CD14-positive monocyte (primary cell): ENCODE measurements at regions not wholly inside any gene's neighbourhood (a gene's known extent, or its start where the extent isn't known, plus 50 kb on each side); places are given as distances from the start of the nearest gene placed in this dataset.

ENCODE experiments used
- DNase-seq, 3 donors: peaks; one replicate each; pipeline ENCODE4 v3.0.0-alpha.2; 2011 to 2022
- H2AFZ ChIP-seq: 2 replicates; pipeline ENCODE4 v1.6.0; 2012; ENCODE audit warnings: mild to moderate bottlenecking, low read depth, low read length, inconsistent platforms; ENCODE audit not compliant: insufficient read depth, poor library complexity, severe bottlenecking
- H3K27ac ChIP-seq, 2 donors: 1 replicate in 1 of 2; 2 replicates in 1 of 2; pipeline ENCODE4 v1.5.1; 2012 to 2013; ENCODE audit warnings: low read length in 2 of 2, control low read depth in 1 of 2, inconsistent platforms in 1 of 2, low read depth in 1 of 2, mild to moderate bottlenecking in 1 of 2
- H3K27me3 ChIP-seq, 2 donors: one replicate each; pipeline versions ENCODE4 v1.6.0 to v1.6.1; 2011 to 2013; ENCODE audit warnings: low read length in 2 of 2; ENCODE audit not compliant: control insufficient read depth in 2 of 2, insufficient read depth in 2 of 2
- H3K36me3 ChIP-seq, 2 donors: replicated peaks in 1 of 2; 1 replicate in 1 of 2; 2 replicates in 1 of 2; pipeline versions ENCODE4 v1.5.1 to v1.6.1; 2012 to 2013; ENCODE audit warnings: low read length in 2 of 2, control low read depth in 1 of 2, inconsistent platforms in 1 of 2, mild to moderate bottlenecking in 1 of 2; ENCODE audit not compliant: insufficient read depth in 2 of 2, control insufficient read depth in 1 of 2
- H3K4me1 ChIP-seq, 2 donors: 1 replicate in 1 of 2; 2 replicates in 1 of 2; pipeline versions ENCODE4 v1.5.1 to v1.6.1; 2012 to 2013; ENCODE audit warnings: low read length in 2 of 2, control low read depth in 1 of 2, inconsistent platforms in 1 of 2, mild to moderate bottlenecking in 1 of 2, moderate library complexity in 1 of 2; ENCODE audit not compliant: insufficient read depth in 2 of 2, control insufficient read depth in 1 of 2
- H3K4me2 ChIP-seq: replicated peaks from 2 replicates; pipeline ENCODE3; 2012; ENCODE audit warnings: low read length, moderate library complexity, mild to moderate bottlenecking; ENCODE audit not compliant: poor library complexity, severe bottlenecking; ENCODE audit errors: extremely low read depth
- H3K4me3 ChIP-seq, 3 experiments: fragments of 200-600 bp in 1 of 3; sonication (generic) in 1 of 3; replicated peaks in 1 of 3; 1 replicate in 2 of 3; 2 replicates in 1 of 3; pipeline ENCODE4 v1.5.1; 2011 to 2013; ENCODE audit warnings: low read length in 3 of 3, mild to moderate bottlenecking in 3 of 3, control low read depth in 2 of 3, low read depth in 2 of 3, inconsistent platforms in 1 of 3, moderate library complexity in 1 of 3
- H3K79me2 ChIP-seq: 2 replicates; pipeline ENCODE4 v1.6.0; 2012; ENCODE audit warnings: mild to moderate bottlenecking, control low read depth, inconsistent platforms, low read length, moderate library complexity; ENCODE audit not compliant: insufficient read depth
- H3K9ac ChIP-seq: 2 replicates; pipeline ENCODE4 v1.6.0; 2017; ENCODE audit warnings: low read length, mild to moderate bottlenecking; ENCODE audit not compliant: insufficient read depth, poor library complexity, severe bottlenecking
- H3K9me3 ChIP-seq, 2 donors: replicated peaks in 1 of 2; 1 replicate in 1 of 2; 2 replicates in 1 of 2; pipeline versions ENCODE4 v1.5.1 to v1.6.1; 2012 to 2013; ENCODE audit warnings: low read length in 2 of 2, control low read depth in 1 of 2; ENCODE audit not compliant: control insufficient read depth in 1 of 2, insufficient read depth in 1 of 2
- H4K20me1 ChIP-seq: 2 replicates; pipeline ENCODE4 v1.6.0; 2012; ENCODE audit warnings: mild to moderate bottlenecking, low read length, control low read depth, moderate library complexity; ENCODE audit not compliant: insufficient read depth
- H3K27ac Mint-ChIP-seq, 7 donors: one replicate each; pipeline ENCODE4 v1.8.0; 2020; ENCODE audit warnings: mild to moderate bottlenecking in 7 of 7, mixed read lengths in 7 of 7, moderate library complexity in 6 of 7, inconsistent platforms in 2 of 7
- H3K27me3 Mint-ChIP-seq, 3 donors: one replicate each; pipeline ENCODE4 v1.8.0; 2021 to 2022; ENCODE audit warnings: low read depth in 3 of 3, mild to moderate bottlenecking in 3 of 3, mixed read lengths in 3 of 3, moderate library complexity in 3 of 3, inconsistent platforms in 1 of 3
- H3K36me3 Mint-ChIP-seq, 2 donors: one replicate each; pipeline ENCODE4 v1.8.0; 2020; ENCODE audit warnings: mixed read lengths in 2 of 2, inconsistent platforms in 1 of 2, mild to moderate bottlenecking in 1 of 2
- H3K4me1 Mint-ChIP-seq: one replicate; pipeline ENCODE4 v1.8.0; 2020; ENCODE audit warnings: mild to moderate bottlenecking, mixed read lengths
- H3K4me3 Mint-ChIP-seq, 2 donors: one replicate each; pipeline ENCODE4 v1.8.0; 2020; ENCODE audit warnings: mild to moderate bottlenecking in 2 of 2, mixed read lengths in 2 of 2, moderate library complexity in 1 of 2
- H3K9me3 Mint-ChIP-seq, 7 donors: one replicate each; pipeline ENCODE4 v1.8.0; 2020 to 2022; ENCODE audit warnings: mixed read lengths in 7 of 7, mild to moderate bottlenecking in 6 of 7, moderate library complexity in 6 of 7, inconsistent platforms in 2 of 7
- CTCF ChIP-seq: fragments of 200-600 bp; IDR thresholded peaks from one replicate; pipeline ENCODE4 v1.8.0; 2022; ENCODE audit warnings: antibody characterized with exemption, mild to moderate bottlenecking
- WGBS: methylation state at CpG from one replicate; pipeline ENCODE4 v1.1.5; 2013; ENCODE audit warnings: missing lambda C conversion rate; ENCODE audit not compliant: insufficient coverage; 5-methylcytosine and 5-hydroxymethylcytosine counted together
- intact Hi-C, 2 donors: fragments of 100-400 bp; cut with micrococcal nuclease; formaldehyde crosslinking; loops; one replicate each; pipeline versions ENCODE4 v1.15.0 to v1.15.1; 2023

DNA sequence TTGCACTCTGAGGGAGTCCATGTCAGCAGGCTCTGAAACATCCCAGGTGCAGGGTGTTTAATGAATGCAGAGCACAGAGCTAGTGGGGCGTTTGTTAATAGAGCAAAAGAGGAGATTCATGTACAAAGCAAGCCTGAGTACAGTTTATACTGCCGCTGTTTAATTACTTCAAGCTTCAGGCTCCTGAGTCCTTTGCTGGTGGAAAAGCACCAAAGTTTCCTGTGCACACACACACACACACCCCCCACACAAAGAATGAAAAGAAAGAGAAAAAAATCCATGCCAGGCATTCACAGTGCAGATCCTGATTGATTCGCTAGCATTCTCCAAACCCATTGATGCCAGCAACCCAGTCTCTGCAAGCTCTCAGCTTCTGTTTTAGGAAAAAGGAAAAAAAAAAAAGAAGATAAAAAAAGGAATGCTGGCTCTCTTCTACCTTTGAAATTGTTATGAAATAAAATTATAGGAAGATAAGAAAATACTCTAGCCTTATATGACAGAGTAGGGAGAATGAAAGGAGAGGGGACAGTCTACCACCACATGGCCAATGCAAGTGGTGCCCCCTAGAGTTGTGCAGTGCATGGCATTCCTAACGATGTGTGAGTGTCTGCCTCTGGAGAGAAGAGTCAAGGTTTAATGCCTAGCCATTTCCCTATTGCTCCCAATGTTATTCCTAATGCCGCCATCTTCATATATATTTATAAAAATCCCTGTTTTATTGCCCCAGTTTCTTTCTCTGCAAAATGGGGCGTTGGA, 216.5 kb downstream of the TMEM114 start:
- H3K27me3 ChIP-seq = no peaks in the 10 kb centered on the region
- no peak overlapping the region for H3K27ac Mint-ChIP-seq
- WGBS = no CpG with 5 or more reads among the region's 6 CpGs
- no peak overlapping the region for H3K27ac ChIP-seq
- intact Hi-C loops = no loop called here
- H3K4me1 Mint-ChIP-seq = no peaks in the 10 kb centered on the region
- H2AFZ ChIP-seq = no peak overlapping the region
- H3K9me3 Mint-ChIP-seq = peaks cover 0 to 8% (median 4%) of the 10 kb centered on the region in 7 donors
- H3K4me3 ChIP-seq = no peak overlapping the region
- no peak for DNase-seq
- H3K79me2 ChIP-seq = no peaks in the 10 kb centered on the region
- no peaks in the 10 kb centered on the region for H4K20me1 ChIP-seq
- peaks cover 0 to 2% (median 0%) of the 10 kb centered on the region in 3 donors for H3K27me3 Mint-ChIP-seq
- no peak for TF ChIP-seq CTCF
- no peaks in the 10 kb centered on the region for H3K36me3 ChIP-seq
- no peaks in the 10 kb centered on the region for H3K4me1 ChIP-seq
- H3K4me2 ChIP-seq = no peak overlapping the region
- no peak overlapping the region for H3K4me3 Mint-ChIP-seq
- no peaks in the 10 kb centered on the region for H3K36me3 Mint-ChIP-seq
- no peak overlapping the region for H3K9ac ChIP-seq
- peaks cover 0 to under 1% of the 10 kb centered on the region in 2 donors for H3K9me3 ChIP-seq

GRCh38 chr16:8372141-8372540, 218.2 kb downstream of the TMEM114 start:
- Mint-ChIP-seq H3K4me1 (no peaks in the 10 kb centered on the region), H3K4me3 (no peak overlapping the region), H3K36me3 (no peaks in the 10 kb centered on the region), H3K9me3 (peaks cover 0 to 7% (median 3%) of the 10 kb centered on the region in 7 donors), H3K27ac (no peak overlapping the region), H3K27me3 (peaks cover 0 to 2% (median 2%) of the 10 kb centered on the region in 3 donors)
- TF ChIP-seq CTCF = no peak
- Histone ChIP-seq H3K27me3 (no peaks in the 10 kb centered on the region), H4K20me1 (no peaks in the 10 kb centered on the region), H3K79me2 (no peaks in the 10 kb centered on the region), H3K9ac (no peak overlapping the region), H3K9me3 (no peaks in the 10 kb centered on the region), H3K27ac (no peak overlapping the region), H3K4me1 (no peaks in the 10 kb centered on the region), H3K36me3 (no peaks in the 10 kb centered on the region), H3K4me3 (no peak overlapping the region), H3K4me2 (no peak overlapping the region), H2AFZ (no peak overlapping the region)
- DNase-seq = no peak
- intact Hi-C loops = no loop called here
- 92% methylated on average over 2 of the region's 3 CpGs for WGBS
